Thyroid gland (tissue), 4 donors: ENCODE measurements at regions not wholly inside any gene's neighbourhood (a gene's known extent, or its start where the extent isn't known, plus 50 kb on each side); places are given as distances from the start of the nearest gene placed in this dataset.

Source experiments
- DNase-seq, 2 donors: peaks; one replicate each; pipeline ENCODE4 v3.0.0-alpha.2; 2019
- H3K27ac ChIP-seq, 3 donors: fragments of 200-600 bp; sonication (generic); 1 replicate in 2 of 3; 2 replicates in 1 of 3; pipeline ENCODE4 v1.5.1; 2016 to 2019; ENCODE audit warnings: mild to moderate bottlenecking in 1 of 3, moderate library complexity in 1 of 3
- H3K27me3 ChIP-seq: fragments of 200-600 bp; sonication (generic); one replicate; pipeline ENCODE4 v1.5.1; 2019
- H3K36me3 ChIP-seq, 2 donors: fragments of 200-600 bp; sonication (generic); one replicate each; pipeline ENCODE4 v1.5.1; 2016 to 2019
- H3K4me1 ChIP-seq, 2 donors: fragments of 200-600 bp; sonication (generic); one replicate each; pipeline ENCODE4 v1.5.1; 2017 to 2019
- H3K4me3 ChIP-seq, 3 donors: fragments of 200-600 bp; sonication (generic); replicated peaks in 1 of 3; 1 replicate in 2 of 3; 2 replicates in 1 of 3; pipeline ENCODE4 v1.5.1; 2016; ENCODE audit warnings: mild to moderate bottlenecking in 1 of 3
- H3K9me3 ChIP-seq: fragments of 200-600 bp; sonication (generic); one replicate; pipeline ENCODE4 v1.5.1; 2017
- CTCF ChIP-seq, 6 experiments: fragments of 200-600 bp in 3 of 6; fragments of 450-650 bp in 3 of 6; sonication (generic) in 3 of 6; IDR thresholded peaks; one replicate each; pipeline ENCODE4 v1.5.1; 2016 to 2019; ENCODE audit warnings: antibody characterized with exemption in 6 of 6, mild to moderate bottlenecking in 2 of 6, inconsistent platforms in 1 of 6, moderate library complexity in 1 of 6
- POLR2A ChIP-seq, 2 donors: fragments of 450-650 bp; IDR thresholded peaks; one replicate each; pipeline ENCODE4 v1.6.1; 2017; ENCODE audit warnings: antibody characterized with exemption in 2 of 2, mild to moderate bottlenecking in 2 of 2, moderate library complexity in 1 of 2
- WGBS, 2 donors: methylation state at CpG; one replicate each; pipeline ENCODE4 v1.1.5; 2017; 5-methylcytosine and 5-hydroxymethylcytosine counted together
- intact Hi-C: fragments of 100-400 bp; cut with DNase I; formaldehyde crosslinking; loops from one replicate; pipeline ENCODE4 v1.15.1; 2023

- Histone ChIP-seq H3K27me3 (no peaks in the 10 kb centered on the region), H3K4me3 (no peak overlapping the region), H3K4me1 (no peaks in the 10 kb centered on the region), H3K36me3 (no peaks in the 10 kb centered on the region), H3K27ac (no peak overlapping the region), H3K9me3 (no peaks in the 10 kb centered on the region)
- no peak for DNase-seq
- intact Hi-C loops, result no loop called here
- no peak for TF ChIP-seq POLR2A (IDR thresholded peaks at IDR 0.05)
- no peak for TF ChIP-seq CTCF (IDR thresholded peaks at IDR 0.05)
- WGBS, 2 donors, result 85 to 87% methylated on average over 4 of the region's 4 CpGs
Observed at GRCh38 chr3:174620855-174621472, 238.2 kb upstream of the NAALADL2 start.

GRCh38 chr3:174633342-174633741 is 225.8 kb upstream of the NAALADL2 start:
- Histone ChIP-seq H3K27me3 (no peaks in the 10 kb centered on the region), H3K4me3 (no peak overlapping the region), H3K4me1 (no peaks in the 10 kb centered on the region), H3K27ac (no peak overlapping the region), H3K9me3 (no peaks in the 10 kb centered on the region), H3K36me3 (no peaks in the 10 kb centered on the region)
- intact Hi-C loops, result no loop called here
- DNase-seq, result no peak
- TF ChIP-seq CTCF (IDR thresholded peaks at IDR 0.05) (no peak), POLR2A (IDR thresholded peaks at IDR 0.05) (no peak)

GRCh38 chr3:174636451-174636850 is 222.7 kb upstream of the NAALADL2 start:
- H3K27ac ChIP-seq, result no peak overlapping the region
- H3K27me3 ChIP-seq, result no peaks in the 10 kb centered on the region
- no peaks in the 10 kb centered on the region for H3K9me3 ChIP-seq
- intact Hi-C loops, result no loop called here
- no peak for DNase-seq
- no peaks in the 10 kb centered on the region for H3K4me1 ChIP-seq
- WGBS, 2 donors, result 75 to 97% methylated on average over 2 of the region's 2 CpGs
- TF ChIP-seq CTCF (IDR thresholded peaks at IDR 0.05), result no peak
- TF ChIP-seq POLR2A (IDR thresholded peaks at IDR 0.05), result no peak
- no peak overlapping the region for H3K4me3 ChIP-seq
- H3K36me3 ChIP-seq, result no peaks in the 10 kb centered on the region

- no peaks in the 10 kb centered on the region for H3K9me3 ChIP-seq
- 83 to 93% methylated on average over 4 of the region's 4 CpGs for WGBS, 2 donors
- no peak overlapping the region for H3K27ac ChIP-seq
- H3K27me3 ChIP-seq, result no peaks in the 10 kb centered on the region
- intact Hi-C loops, result no loop called here
- TF ChIP-seq CTCF (IDR thresholded peaks at IDR 0.05), result no peak
- no peak for TF ChIP-seq POLR2A (IDR thresholded peaks at IDR 0.05)
- no peaks in the 10 kb centered on the region for H3K36me3 ChIP-seq
- no peak overlapping the region for H3K4me3 ChIP-seq
- no peaks in the 10 kb centered on the region for H3K4me1 ChIP-seq
- DNase-seq, result no peak
Observed at GRCh38 chr3:174639406-174639805, 219.7 kb upstream of the NAALADL2 start.

- TF ChIP-seq CTCF (IDR thresholded peaks at IDR 0.05), result no peak
- no peak for TF ChIP-seq POLR2A (IDR thresholded peaks at IDR 0.05)
- Histone ChIP-seq H3K36me3 (no peaks in the 10 kb centered on the region), H3K27me3 (no peaks in the 10 kb centered on the region), H3K27ac (no peak overlapping the region), H3K9me3 (no peaks in the 10 kb centered on the region), H3K4me3 (no peak overlapping the region), H3K4me1 (no peaks in the 10 kb centered on the region)
- WGBS, 2 donors, result 61 to 63% methylated on average over 3 of the region's 3 CpGs
- intact Hi-C loops, result no loop called here
- no peak for DNase-seq
Observed at GRCh38 chr3:174639970-174640369, 219.2 kb upstream of the NAALADL2 start.
